RWPE1 (cell line): ENCODE measurements at regions not wholly inside any gene's neighbourhood (a gene's known extent, or its start where the extent isn't known, plus 50 kb on each side); places are given as distances from the start of the nearest gene placed in this dataset.

Experiments
- CTCF ChIA-PET: fragments of 350-600 bp; sonication (Branson Sonifier 250); formaldehyde crosslinking; extraction: SDS; loops from one replicate; lab custom pipeline; 2021; lab: Yijun Ruan, JAX
- POLR2A ChIA-PET: fragments of 400-600 bp; formaldehyde crosslinking; extraction: SDS; loops from one replicate; lab custom pipeline; 2020; ENCODE audit warnings: antibody characterized with exemption; ENCODE audit not compliant: low non-redundant PET; lab: Yijun Ruan, JAX
- DNase-seq: peaks from one replicate; pipeline ENCODE4 v3.0.0; 2012; ENCODE audit warnings: low spot score
- H3K27ac ChIP-seq: fragments of 450-650 bp; 2 replicates; pipeline ENCODE4 v1.5.1; 2017
- TF ChIP-seq, protein P1 (sequence below): fragments of 450-650 bp; conservative IDR thresholded peaks from 2 replicates; pipeline ENCODE4 v1.5.1; 2017; ENCODE audit warnings: low read depth, mild to moderate bottlenecking

DNA sequence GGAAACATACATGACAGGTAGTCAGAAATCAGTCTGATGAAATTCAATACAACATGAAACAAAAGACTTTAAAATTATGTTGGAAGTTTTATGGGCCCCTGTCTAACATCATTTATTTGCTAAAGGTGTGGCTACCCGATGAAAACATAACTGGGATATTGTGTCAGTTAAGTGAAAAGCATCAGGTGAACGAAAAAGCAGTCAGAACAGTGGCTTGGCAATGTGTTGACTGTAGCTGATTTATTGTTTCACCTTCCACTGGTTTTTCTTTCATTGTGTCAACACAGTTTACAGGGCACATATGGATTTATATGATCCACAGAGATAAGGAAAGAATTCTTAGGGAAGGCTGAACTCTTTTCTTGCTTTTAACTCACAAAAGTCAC, 429.6 kb upstream of the ZNF608 start:
- ChIA-PET CTCF (no interaction called here), POLR2A (no interaction called here)
- peak; percentile 5 for DNase-seq
- no peak overlapping the region for H3K27ac ChIP-seq
- TF ChIP-seq, protein P1, sequence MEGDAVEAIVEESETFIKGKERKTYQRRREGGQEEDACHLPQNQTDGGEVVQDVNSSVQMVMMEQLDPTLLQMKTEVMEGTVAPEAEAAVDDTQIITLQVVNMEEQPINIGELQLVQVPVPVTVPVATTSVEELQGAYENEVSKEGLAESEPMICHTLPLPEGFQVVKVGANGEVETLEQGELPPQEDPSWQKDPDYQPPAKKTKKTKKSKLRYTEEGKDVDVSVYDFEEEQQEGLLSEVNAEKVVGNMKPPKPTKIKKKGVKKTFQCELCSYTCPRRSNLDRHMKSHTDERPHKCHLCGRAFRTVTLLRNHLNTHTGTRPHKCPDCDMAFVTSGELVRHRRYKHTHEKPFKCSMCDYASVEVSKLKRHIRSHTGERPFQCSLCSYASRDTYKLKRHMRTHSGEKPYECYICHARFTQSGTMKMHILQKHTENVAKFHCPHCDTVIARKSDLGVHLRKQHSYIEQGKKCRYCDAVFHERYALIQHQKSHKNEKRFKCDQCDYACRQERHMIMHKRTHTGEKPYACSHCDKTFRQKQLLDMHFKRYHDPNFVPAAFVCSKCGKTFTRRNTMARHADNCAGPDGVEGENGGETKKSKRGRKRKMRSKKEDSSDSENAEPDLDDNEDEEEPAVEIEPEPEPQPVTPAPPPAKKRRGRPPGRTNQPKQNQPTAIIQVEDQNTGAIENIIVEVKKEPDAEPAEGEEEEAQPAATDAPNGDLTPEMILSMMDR = no peak

DNA sequence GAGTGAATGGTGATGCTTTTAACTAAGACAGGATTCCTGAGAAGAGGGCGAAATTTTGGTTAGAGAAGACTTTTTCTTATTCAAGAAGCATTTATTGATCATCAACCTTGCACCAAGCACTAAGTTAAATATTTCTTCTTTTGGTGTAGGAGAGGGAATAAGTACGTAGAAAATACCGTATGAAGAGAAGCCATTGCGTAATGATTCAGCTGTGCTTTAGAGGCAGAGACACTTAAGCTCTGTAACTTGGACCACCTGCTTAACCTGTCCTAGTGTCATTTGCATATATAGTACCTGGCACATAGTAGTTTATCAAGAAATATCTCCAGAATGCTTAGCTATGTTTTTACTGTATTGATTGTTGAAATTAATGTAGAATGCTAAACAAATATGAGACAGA, 430.9 kb upstream of the ZNF608 start:
- no peak overlapping the region for H3K27ac ChIP-seq
- TF ChIP-seq, protein P1 = no peak
- no peak for DNase-seq
- CTCF ChIA-PET = interaction anchor here (0.5 kb wide), 1 partner anchor 522 kb away, joined by 3 read pairs; no protein-coding TSS in a partner anchor
- POLR2A ChIA-PET = no interaction called here

DNA sequence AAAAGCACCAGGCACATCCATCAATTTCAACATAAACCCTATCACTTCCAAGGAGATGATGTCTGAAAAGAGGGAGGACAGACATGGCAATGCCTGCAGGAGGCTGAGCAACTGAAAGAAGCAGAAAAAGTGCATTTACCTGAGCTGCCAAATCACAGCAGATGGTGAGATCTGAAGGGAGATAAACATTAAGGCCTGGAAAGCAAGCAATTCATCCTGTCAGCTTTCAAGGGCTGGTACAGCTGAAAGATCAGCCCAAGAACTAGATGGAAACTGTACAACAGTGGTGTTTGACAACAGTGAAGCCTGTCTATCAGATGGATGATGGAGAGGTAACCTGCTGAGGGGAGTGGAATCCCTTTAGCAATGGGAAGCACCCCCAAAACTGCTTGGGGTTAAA, 433.2 kb upstream of the ZNF608 start:
- H3K27ac ChIP-seq = no peak overlapping the region
- no peak for DNase-seq
- ChIA-PET CTCF (no interaction called here), POLR2A (no interaction called here)
- TF ChIP-seq, protein P1 = no peak

DNA sequence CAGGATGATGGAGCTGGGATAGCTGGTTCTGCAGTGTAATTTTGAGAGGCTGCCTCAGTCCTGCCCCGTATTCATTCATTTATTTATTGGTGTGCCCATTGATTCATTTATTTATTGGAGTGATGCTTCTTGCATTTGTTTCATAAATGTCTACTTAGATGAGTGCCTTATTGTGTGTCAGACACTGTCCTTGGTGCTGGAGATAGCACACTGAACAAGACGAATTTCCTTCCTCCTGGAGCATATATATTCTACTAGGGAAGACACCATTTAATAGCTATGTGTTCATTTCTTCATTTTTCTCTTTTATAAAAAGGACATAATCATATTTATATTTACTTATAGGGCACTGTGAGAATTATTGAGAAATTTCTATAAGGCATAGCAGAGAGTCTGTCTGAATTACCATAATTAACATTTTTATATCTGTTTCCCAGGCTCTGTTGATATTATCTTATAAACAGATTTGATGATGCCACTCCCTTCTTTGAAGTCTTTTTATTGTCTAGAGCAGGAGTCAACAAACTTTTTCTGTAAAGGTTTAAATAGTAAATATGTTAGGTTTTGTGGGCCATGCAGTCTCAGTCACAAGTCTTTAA, 433.9 kb upstream of the ZNF608 start:
- CTCF ChIA-PET = interaction anchor here (0.6 kb wide), 1 partner anchor 1886 kb away, joined by 3 read pairs; no protein-coding TSS in a partner anchor
- DNase-seq = no peak
- TF ChIP-seq, protein P1 = no peak
- H3K27ac ChIP-seq = no peak overlapping the region
- POLR2A ChIA-PET = no interaction called here

DNA sequence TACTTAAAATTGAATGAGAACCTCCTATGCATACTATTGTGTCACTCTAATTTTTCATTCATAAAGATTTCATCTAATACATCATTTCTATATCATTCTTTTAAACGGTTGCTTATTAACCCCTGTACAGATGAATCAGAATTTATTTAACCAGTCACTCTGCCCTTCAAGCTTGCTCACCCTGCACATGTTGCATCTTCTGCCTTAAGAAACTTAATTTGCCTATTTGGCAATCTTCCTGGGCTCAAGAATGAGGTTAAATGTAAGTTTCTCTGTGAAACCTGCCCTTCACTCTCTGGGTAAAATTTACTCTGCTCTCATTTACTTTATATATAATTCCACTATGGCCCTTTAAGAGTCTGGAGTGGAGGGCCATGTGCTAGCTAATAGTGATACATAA, 434.7 kb upstream of the ZNF608 start:
- no peak for DNase-seq
- H3K27ac ChIP-seq = no peak overlapping the region
- TF ChIP-seq, protein P1 = no peak
- ChIA-PET CTCF (interaction anchor here (0.5 kb wide), 1 partner anchor 74 kb away, joined by 4 read pairs; no protein-coding TSS in a partner anchor), POLR2A (no interaction called here)

DNA sequence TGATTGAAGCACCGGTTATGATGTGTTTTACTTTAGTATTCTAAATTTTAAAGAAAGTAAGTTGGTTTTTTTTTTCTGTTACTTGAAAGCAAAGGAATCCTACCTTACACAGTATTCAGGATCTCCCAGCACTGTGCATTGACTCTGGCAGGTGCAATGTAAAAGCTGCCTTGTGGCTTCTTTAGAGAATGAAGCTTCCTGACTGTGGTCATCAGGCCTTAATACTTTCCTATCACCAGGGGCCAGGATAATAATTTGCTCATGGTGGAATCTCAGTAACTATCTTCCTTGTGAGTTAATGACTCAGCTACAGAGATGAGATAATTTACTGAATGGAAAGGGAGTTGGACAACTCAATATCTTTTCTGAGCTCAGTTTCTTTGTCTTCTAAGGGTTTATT, 435.5 kb upstream of the ZNF608 start:
- H3K27ac ChIP-seq = no peak overlapping the region
- POLR2A ChIA-PET = no interaction called here
- TF ChIP-seq, protein P1 = no peak
- CTCF ChIA-PET = interaction anchor here (0.6 kb wide), 1 partner anchor 1358 kb away, joined by 4 read pairs; no protein-coding TSS in a partner anchor
- no peak for DNase-seq
